ENCODE measurements at regions not wholly inside any gene's neighbourhood (a gene's known extent, or its start where the extent isn't known, plus 50 kb on each side); places are given as distances from the start of the nearest gene placed in this dataset.

DNA sequence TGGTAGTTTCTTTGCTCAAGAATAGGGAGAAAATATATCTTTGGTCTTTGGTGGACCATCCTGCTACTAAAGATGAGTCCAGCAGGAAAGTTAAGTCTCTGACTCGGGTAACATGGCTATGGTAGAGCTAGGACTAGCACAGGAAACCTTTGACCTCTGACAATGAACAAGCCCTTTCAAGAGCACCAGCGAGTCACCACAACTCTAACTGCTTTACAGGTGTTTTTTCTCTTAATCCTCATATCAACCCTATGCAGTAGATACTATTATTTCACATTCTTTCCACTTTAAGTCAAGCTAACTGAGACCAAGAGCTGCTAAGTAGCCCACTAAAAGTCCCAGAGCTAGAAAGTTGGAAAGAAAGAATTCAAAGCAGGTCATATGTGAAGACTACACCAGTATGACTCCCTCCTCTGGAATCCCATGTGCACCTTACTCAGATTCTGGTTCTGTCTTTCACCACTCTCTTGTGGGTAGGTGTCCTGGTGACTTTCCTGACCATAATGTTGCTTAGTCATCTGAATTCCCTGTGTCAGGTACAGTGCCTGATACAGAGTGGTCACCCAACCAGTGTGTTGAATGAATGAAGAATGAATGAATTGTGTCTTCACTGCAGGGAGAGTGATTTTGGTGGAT, 53.8 kb upstream of the ME3 start:
- no peak for TF ChIP-seq CTCF (IDR thresholded peaks at IDR 0.05; ENCODE audit: insufficient read depth, low read depth, low read length, missing control alignments)
- DNase-seq (ENCODE audit: low read depth) = peak; percentile 89
- H3K4me3 ChIP-seq (ENCODE audit: low read length) = no peak overlapping the region

- peak; percentile 70 for DNase-seq (ENCODE audit: low read depth)
- TF ChIP-seq CTCF (IDR thresholded peaks at IDR 0.05; ENCODE audit: insufficient read depth, low read depth, low read length, missing control alignments) = no peak
These were observed 51.7 kb upstream of the ME3 start for GRCh38 chr11:86724137-86724536.

DNA sequence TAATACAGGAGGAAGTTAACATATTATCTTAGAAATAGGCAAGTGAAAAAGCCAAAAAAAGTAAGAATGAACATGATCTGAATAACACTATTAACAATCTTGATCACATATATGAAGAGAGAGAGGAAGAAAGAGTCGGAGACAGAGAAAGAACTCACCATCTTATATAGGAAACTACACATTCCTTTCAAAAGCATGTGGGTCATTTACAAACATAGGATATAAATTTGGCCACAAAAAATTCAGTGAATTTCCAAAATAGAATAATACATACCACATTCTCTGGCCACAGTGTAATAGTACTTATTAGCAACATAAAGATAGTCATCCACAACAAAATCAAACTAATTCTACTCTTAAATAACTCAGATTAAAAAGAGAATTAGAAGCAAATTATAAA, 50.9 kb upstream of the ME3 start:
- no peak for DNase-seq (ENCODE audit: low read depth)
- no peak overlapping the region for H3K4me3 ChIP-seq (ENCODE audit: low read length)
- no peak for TF ChIP-seq CTCF (IDR thresholded peaks at IDR 0.05; ENCODE audit: insufficient read depth, low read depth, low read length, missing control alignments)

More at GRCh38 chr11:86724137-86724536, 51.7 kb upstream of the ME3 start:
- no peak overlapping the region for H3K4me3 ChIP-seq (ENCODE audit: low read length)

- no peak overlapping the region for H3K4me3 ChIP-seq (ENCODE audit: low read length)
- no peak for DNase-seq (ENCODE audit: low read depth)
These were observed 50.3 kb upstream of the ME3 start for GRCh38 chr11:86722748-86723147.

More at GRCh38 chr11:86722748-86723147, 50.3 kb upstream of the ME3 start:
- TF ChIP-seq CTCF (IDR thresholded peaks at IDR 0.05; ENCODE audit: insufficient read depth, low read depth, low read length, missing control alignments) = no peak

Data from epithelial cell of esophagus (primary cell).